Esophagus squamous epithelium (tissue), 5 donors: ENCODE measurements at regions not wholly inside any gene's neighbourhood (a gene's known extent, or its start where the extent isn't known, plus 50 kb on each side); places are given as distances from the start of the nearest gene placed in this dataset.

Experiments
- DNase-seq: peaks from one replicate; lab custom pipeline; 2025; lab: John Stamatoyannopoulos, UW
- H3K27ac ChIP-seq, 4 donors: fragments of 200-600 bp; sonication (generic); one replicate each; pipeline ENCODE4 v1.5.1; 2016 to 2019; ENCODE audit warnings: mild to moderate bottlenecking in 1 of 4
- H3K27me3 ChIP-seq, 4 donors: fragments of 200-600 bp; sonication (generic); 1 replicate in 3 of 4; 2 replicates in 1 of 4; pipeline versions ENCODE4 v1.5.1 to v1.6.0; 2017 to 2021; ENCODE audit warnings: antibody characterized with exemption in 1 of 4
- H3K36me3 ChIP-seq, 3 donors: fragments of 200-600 bp; sonication (generic); one replicate each; pipeline ENCODE4 v1.5.1; 2016 to 2019
- H3K4me1 ChIP-seq, 3 donors: fragments of 200-600 bp; sonication (generic); one replicate each; pipeline ENCODE4 v1.5.1; 2017 to 2019
- H3K4me3 ChIP-seq, 4 donors: fragments of 200-600 bp; sonication (generic); 1 replicate in 3 of 4; 2 replicates in 1 of 4; pipeline ENCODE4 v1.5.1; 2016 to 2019; ENCODE audit warnings: mild to moderate bottlenecking in 2 of 4, moderate library complexity in 1 of 4
- H3K9me3 ChIP-seq, 3 donors: fragments of 200-600 bp; sonication (generic); one replicate each; pipeline ENCODE4 v1.5.1; 2016 to 2019
- POLR2A ChIP-seq, 4 donors: fragments of 450-650 bp; IDR thresholded peaks; one replicate each; pipeline ENCODE4 v1.6.1; 2017; ENCODE audit warnings: antibody characterized with exemption in 4 of 4, mild to moderate bottlenecking in 4 of 4, moderate library complexity in 3 of 4
- WGBS, 2 donors: methylation state at CpG; one replicate each; pipeline ENCODE4 v1.1.5; 2018; 5-methylcytosine and 5-hydroxymethylcytosine counted together
- intact Hi-C: fragments of 100-400 bp; cut with DNase I; formaldehyde crosslinking; loops from one replicate; pipeline ENCODE4 v1.15.0; 2022
- TF ChIP-seq, protein P1 (sequence below), 6 experiments: fragments of 450-650 bp in 4 of 6; fragments of 200-600 bp in 2 of 6; sonication (generic) in 2 of 6; IDR thresholded peaks; one replicate each; pipeline ENCODE4 v1.5.1; 2016 to 2019; ENCODE audit warnings: antibody characterized with exemption in 6 of 6, mild to moderate bottlenecking in 4 of 6, moderate library complexity in 4 of 6
- donor health status: DM: yes; HTN: yes; CAD: no.

DNA sequence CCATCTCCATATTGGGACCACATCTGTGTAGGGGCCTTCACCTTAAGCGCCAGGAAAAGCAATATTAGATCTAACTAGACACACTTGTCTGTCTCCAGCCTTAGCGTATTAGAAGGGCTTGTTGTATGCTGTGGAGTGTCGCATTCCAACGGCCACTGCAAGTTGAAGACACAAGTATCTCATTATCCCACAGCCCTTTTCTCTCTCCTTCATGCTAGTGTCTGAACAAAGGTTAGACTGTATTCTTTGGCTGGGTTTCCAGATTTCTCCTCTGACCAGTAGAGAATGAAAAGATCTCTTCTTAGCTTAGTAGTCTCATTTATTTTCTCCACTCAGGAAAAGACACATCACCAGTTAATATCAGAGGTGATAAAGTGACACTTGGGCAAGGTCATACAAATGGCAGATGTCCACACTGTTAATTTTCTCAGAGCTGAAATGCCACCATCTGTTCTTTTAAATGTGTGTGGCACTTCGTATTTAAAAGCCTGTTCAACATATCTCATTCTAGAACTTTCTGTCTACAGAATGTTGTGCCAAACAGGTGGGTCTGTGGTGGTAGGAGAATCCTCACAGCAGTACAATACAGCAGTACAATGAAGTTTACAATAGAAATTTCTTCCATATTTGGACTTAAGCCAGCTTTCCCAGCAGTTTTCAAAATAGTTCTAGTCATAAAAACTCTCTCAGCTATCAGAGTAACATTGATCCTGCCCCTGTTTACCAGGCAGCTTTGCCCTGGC is 94.0 kb upstream of the ITGA6 start:
- no peak for TF ChIP-seq POLR2A (IDR thresholded peaks at IDR 0.05)
- TF ChIP-seq, protein P1, sequence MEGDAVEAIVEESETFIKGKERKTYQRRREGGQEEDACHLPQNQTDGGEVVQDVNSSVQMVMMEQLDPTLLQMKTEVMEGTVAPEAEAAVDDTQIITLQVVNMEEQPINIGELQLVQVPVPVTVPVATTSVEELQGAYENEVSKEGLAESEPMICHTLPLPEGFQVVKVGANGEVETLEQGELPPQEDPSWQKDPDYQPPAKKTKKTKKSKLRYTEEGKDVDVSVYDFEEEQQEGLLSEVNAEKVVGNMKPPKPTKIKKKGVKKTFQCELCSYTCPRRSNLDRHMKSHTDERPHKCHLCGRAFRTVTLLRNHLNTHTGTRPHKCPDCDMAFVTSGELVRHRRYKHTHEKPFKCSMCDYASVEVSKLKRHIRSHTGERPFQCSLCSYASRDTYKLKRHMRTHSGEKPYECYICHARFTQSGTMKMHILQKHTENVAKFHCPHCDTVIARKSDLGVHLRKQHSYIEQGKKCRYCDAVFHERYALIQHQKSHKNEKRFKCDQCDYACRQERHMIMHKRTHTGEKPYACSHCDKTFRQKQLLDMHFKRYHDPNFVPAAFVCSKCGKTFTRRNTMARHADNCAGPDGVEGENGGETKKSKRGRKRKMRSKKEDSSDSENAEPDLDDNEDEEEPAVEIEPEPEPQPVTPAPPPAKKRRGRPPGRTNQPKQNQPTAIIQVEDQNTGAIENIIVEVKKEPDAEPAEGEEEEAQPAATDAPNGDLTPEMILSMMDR (IDR thresholded peaks at IDR 0.05), result no peak
- no peak overlapping the region for H3K27ac ChIP-seq
- WGBS, 2 donors, result 87 to 92% methylated on average over 5 of the region's 5 CpGs

DNA sequence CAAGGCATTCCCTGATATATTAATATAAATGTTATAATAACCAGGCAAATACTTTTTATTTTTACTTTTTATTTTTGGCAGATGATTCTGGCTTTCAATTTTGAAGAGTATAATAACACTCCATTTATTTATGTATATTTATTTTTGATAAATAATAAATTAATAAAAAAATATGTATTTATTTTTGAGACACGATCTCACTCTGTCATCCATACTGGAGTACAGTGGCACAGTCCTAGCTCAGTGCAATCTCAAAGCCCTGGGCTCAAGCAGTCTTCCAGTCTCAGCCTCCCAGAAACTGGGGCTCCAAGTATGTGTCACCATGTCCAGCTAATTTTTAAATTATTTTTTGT is 93.4 kb upstream of the ITGA6 start:
- Histone ChIP-seq H3K9me3 (no peaks in the 10 kb centered on the region), H3K27me3 (no peaks in the 10 kb centered on the region), H3K36me3 (no peaks in the 10 kb centered on the region), H3K27ac (no peak overlapping the region), H3K4me3 (no peak overlapping the region), H3K4me1 (peaks cover 0 to 14% (median 0%) of the 10 kb centered on the region in 3 donors)
- TF ChIP-seq, protein P1 (IDR thresholded peaks at IDR 0.05), result no peak
- no peak for TF ChIP-seq POLR2A (IDR thresholded peaks at IDR 0.05)
- WGBS, 2 donors, result 84 to 88% methylated on average over 1 of the region's 1 CpG
- intact Hi-C loops, result no loop called here
- no peak for DNase-seq

More for the DNA sequence above, 94.0 kb upstream of the ITGA6 start:
- no peaks in the 10 kb centered on the region for H3K9me3 ChIP-seq
- H3K27me3 ChIP-seq, result no peaks in the 10 kb centered on the region
- H3K4me1 ChIP-seq, result peaks cover 0 to 14% (median 0%) of the 10 kb centered on the region in 3 donors
- no peak overlapping the region for H3K4me3 ChIP-seq
- intact Hi-C loops, result no loop called here
- no peaks in the 10 kb centered on the region for H3K36me3 ChIP-seq
- DNase-seq, result no peak

DNA sequence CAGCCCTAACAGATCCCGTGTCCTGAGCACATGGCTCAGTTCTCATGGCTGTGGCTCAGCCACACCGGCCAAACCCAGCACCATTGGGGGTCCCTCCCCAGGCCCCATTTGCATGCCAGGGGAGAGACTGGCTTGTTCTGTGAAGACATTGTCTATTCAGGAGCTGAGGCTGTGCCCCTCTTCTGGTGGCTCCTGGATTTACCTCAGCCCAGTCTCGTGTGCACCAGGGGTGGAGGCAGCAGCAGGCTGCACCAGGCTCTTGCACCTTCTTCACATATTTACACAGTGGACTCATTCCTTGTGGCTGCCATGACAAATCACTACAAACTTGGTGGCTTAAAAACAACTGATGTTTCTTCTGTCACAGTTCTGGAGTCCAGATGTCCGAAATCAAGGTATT is 92.4 kb upstream of the ITGA6 start:
- 63 to 93% methylated on average over 2 to 3 of the region's 4 CpGs for WGBS, 2 donors
- no peak overlapping the region for H3K27ac ChIP-seq
- TF ChIP-seq POLR2A (IDR thresholded peaks at IDR 0.05), result no peak
- TF ChIP-seq, protein P1 (IDR thresholded peaks at IDR 0.05), result no peak
- no peak overlapping the region for H3K4me3 ChIP-seq
- no peaks in the 10 kb centered on the region for H3K36me3 ChIP-seq
- H3K27me3 ChIP-seq, result no peaks in the 10 kb centered on the region
- intact Hi-C loops, result no loop called here
- H3K9me3 ChIP-seq, result no peaks in the 10 kb centered on the region
- DNase-seq, result no peak
- H3K4me1 ChIP-seq, result peaks cover 0 to 23% (median 3%) of the 10 kb centered on the region in 3 donors

DNA sequence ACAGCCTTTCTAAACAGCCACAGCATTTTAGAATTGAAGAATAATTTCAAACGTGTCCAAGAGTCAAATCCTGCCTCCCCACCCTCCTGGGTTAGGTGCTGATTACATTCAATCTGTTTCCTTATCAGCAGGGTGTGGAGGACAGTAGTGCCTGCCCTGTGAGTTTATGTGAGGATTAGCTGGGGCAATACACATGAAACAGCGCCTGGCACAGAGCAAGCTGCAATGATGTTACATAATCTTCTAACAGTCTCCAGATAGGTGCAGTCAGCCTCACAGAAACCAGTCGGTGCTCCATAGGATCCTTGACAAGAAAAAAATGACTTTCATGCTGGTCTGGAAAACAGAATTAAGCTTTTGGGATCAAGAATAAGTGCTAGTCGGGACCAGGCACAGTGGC is 91.7 kb upstream of the ITGA6 start:
- Histone ChIP-seq H3K36me3 (no peaks in the 10 kb centered on the region), H3K4me1 (peaks cover 0 to 27% (median 3%) of the 10 kb centered on the region in 3 donors), H3K9me3 (no peaks in the 10 kb centered on the region), H3K27ac (no peak overlapping the region), H3K4me3 (no peak overlapping the region), H3K27me3 (no peaks in the 10 kb centered on the region)
- DNase-seq, result no peak
- no peak for TF ChIP-seq POLR2A (IDR thresholded peaks at IDR 0.05)
- TF ChIP-seq, protein P1 (IDR thresholded peaks at IDR 0.05), result no peak
- intact Hi-C loops, result no loop called here
- WGBS, 2 donors, result 42 to 46% methylated on average over 4 of the region's 4 CpGs

DNA sequence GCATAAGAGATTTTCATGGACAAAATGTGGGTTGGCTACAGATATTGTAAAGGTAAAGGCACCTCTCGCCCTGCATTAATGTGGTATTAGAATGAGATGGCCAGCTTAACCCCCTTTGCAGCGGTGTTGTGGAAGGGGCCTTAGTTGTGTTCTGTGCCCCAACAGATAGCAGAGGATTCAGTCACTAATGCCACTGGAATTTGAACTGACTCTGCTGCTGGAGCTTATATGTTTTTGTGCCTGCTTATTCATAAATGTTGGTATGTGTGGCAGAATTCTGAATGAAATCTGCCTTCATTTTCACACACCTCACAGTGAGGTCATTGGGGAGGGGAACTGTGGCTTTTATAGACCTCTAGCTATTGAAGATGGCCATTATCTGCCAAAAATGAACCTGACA is 90.7 kb upstream of the ITGA6 start:
- H3K36me3 ChIP-seq, result no peaks in the 10 kb centered on the region
- no peaks in the 10 kb centered on the region for H3K9me3 ChIP-seq
- TF ChIP-seq POLR2A (IDR thresholded peaks at IDR 0.05), result no peak
- TF ChIP-seq, protein P1 (IDR thresholded peaks at IDR 0.05), result no peak
- H3K4me1 ChIP-seq, result peaks cover 0 to 36% (median 3%) of the 10 kb centered on the region in 3 donors
- WGBS, 2 donors, result 50% methylated on average over 2 of the region's 2 CpGs
- no peak overlapping the region for H3K4me3 ChIP-seq
- H3K27me3 ChIP-seq, result no peaks in the 10 kb centered on the region
- intact Hi-C loops, result no loop called here
- DNase-seq, result no peak
- H3K27ac ChIP-seq, result no peak overlapping the region
